Vagina (tissue), 2 donors: ENCODE measurements at regions not wholly inside any gene's neighbourhood (a gene's known extent, or its start where the extent isn't known, plus 50 kb on each side); places are given as distances from the start of the nearest gene placed in this dataset.

Experiments
- DNase-seq, 2 donors: peaks; one replicate each; pipeline ENCODE4 v3.0.0-alpha.2; 2017; ENCODE audit errors: extremely low spot score in 2 of 2
- H3K27ac ChIP-seq: fragments of 200-600 bp; sonication (generic); one replicate; pipeline ENCODE4 v1.5.1; 2019
- H3K27me3 ChIP-seq: fragments of 200-600 bp; sonication (generic); one replicate; pipeline ENCODE4 v1.5.1; 2019
- H3K36me3 ChIP-seq, 2 donors: fragments of 200-600 bp; sonication (generic); one replicate each; pipeline ENCODE4 v1.5.1; 2017 to 2019
- H3K4me1 ChIP-seq: fragments of 200-600 bp; sonication (generic); one replicate; pipeline ENCODE4 v1.5.1; 2019
- H3K4me3 ChIP-seq, 2 donors: fragments of 200-600 bp; sonication (generic); 1 replicate in 1 of 2; 2 replicates in 1 of 2; pipeline ENCODE4 v1.5.1; 2016 to 2019
- H3K9me3 ChIP-seq: fragments of 200-600 bp; sonication (generic); one replicate; pipeline ENCODE4 v1.5.1; 2019
- CTCF ChIP-seq, 3 experiments: fragments of 450-650 bp in 2 of 3; fragments of 200-600 bp in 1 of 3; sonication (generic) in 1 of 3; IDR thresholded peaks; one replicate each; pipeline ENCODE4 v1.5.1; 2017 to 2019; ENCODE audit warnings: antibody characterized with exemption in 3 of 3, mild to moderate bottlenecking in 2 of 3, moderate library complexity in 2 of 3
- POLR2A ChIP-seq, 2 donors: fragments of 450-650 bp; IDR thresholded peaks; one replicate each; pipeline ENCODE4 v1.6.1; 2017; ENCODE audit warnings: antibody characterized with exemption in 2 of 2, mild to moderate bottlenecking in 2 of 2, moderate library complexity in 2 of 2
- POLR2AphosphoS5 ChIP-seq, 2 donors: sonication (generic); formaldehyde crosslinking; IDR thresholded peaks; one replicate each; pipeline ENCODE4 v1.9.0; 2017; ENCODE audit warnings: antibody characterized with exemption in 2 of 2, mild to moderate bottlenecking in 2 of 2, low read depth in 1 of 2; ENCODE audit not compliant: insufficient read depth in 1 of 2
- intact Hi-C: fragments of 100-400 bp; cut with DNase I; formaldehyde crosslinking; loops from one replicate; pipeline ENCODE4 v1.15.1; 2023

- Histone ChIP-seq H3K27me3 (no peaks in the 10 kb centered on the region), H3K36me3 (no peaks in the 10 kb centered on the region), H3K27ac (no peak overlapping the region), H3K4me3 (no peak overlapping the region), H3K4me1 (no peaks in the 10 kb centered on the region), H3K9me3 (no peaks in the 10 kb centered on the region)
- TF ChIP-seq POLR2A (IDR thresholded peaks at IDR 0.05), result no peak
- no peak for TF ChIP-seq POLR2AphosphoS5 (IDR thresholded peaks at IDR 0.05; ENCODE audit: insufficient read depth in 1 of 2, low read depth in 1 of 2)
- TF ChIP-seq CTCF (IDR thresholded peaks at IDR 0.05), result no peak
- intact Hi-C loops, result no loop called here
- DNase-seq, result no peak
These were observed 170.1 kb upstream of the ADCY2 start for GRCh38 chr5:7225826-7226225.

DNA sequence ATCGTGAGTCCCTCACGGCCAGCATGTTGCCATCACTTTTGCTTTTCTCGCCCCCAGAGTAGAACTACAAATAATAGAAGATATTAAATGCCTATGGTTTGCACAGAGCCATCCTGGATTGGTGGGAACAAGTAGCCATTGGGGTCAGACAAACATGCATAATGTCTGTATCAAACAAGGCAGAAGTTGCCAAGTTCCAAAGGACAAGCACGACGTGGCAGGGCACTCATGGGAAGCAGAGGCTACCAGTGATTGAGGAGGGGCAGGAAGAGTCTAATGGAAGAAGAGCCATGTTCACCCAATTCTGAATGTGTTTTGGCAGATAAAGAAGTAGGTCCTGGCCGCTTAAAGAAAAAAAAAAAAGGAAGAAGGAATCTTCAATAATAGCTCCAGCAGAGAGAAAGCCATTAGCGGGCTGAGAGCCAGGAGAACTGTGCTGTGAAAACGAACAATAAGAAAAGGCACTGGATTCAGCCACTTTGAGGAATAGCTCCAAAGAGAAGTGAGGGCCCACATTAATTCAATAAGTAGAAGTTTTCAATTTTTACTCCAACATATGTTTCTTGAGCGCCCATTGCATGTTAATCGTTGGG, 153.7 kb upstream of the ADCY2 start:
- intact Hi-C loops, result no loop called here

DNA sequence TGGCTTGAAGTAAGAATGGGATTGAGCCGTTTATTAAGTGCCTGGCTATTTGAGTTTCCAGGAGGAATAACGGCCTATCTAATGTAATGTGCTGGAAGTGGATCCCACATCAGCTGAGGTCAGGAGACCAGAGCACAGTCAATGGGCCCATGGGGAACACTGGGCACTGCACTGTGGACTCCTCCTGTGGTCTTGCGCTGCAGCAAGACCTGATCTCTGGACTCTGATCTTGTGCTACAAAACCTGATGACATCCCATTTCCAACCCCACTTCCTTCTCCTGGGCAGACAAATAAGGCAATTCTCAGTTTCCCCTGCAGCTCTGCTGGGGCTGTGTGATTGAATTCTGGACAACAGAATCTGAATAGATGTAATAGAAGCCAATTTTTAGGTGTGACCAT, 151.7 kb upstream of the ADCY2 start:
- no peaks in the 10 kb centered on the region for H3K4me1 ChIP-seq
- no peaks in the 10 kb centered on the region for H3K27me3 ChIP-seq
- H3K36me3 ChIP-seq, result no peaks in the 10 kb centered on the region
- no peaks in the 10 kb centered on the region for H3K9me3 ChIP-seq
- TF ChIP-seq CTCF (IDR thresholded peaks at IDR 0.05), result no peak
- TF ChIP-seq POLR2AphosphoS5 (IDR thresholded peaks at IDR 0.05; ENCODE audit: insufficient read depth in 1 of 2, low read depth in 1 of 2), result no peak
- intact Hi-C loops, result no loop called here
- H3K27ac ChIP-seq, result no peak overlapping the region
- no peak for DNase-seq
- H3K4me3 ChIP-seq, result no peak overlapping the region

More for the DNA sequence above, 153.7 kb upstream of the ADCY2 start:
- H3K4me1 ChIP-seq, result no peaks in the 10 kb centered on the region
- H3K36me3 ChIP-seq, result no peaks in the 10 kb centered on the region
- TF ChIP-seq POLR2A (IDR thresholded peaks at IDR 0.05) (no peak), CTCF (IDR thresholded peaks at IDR 0.05) (no peak), POLR2AphosphoS5 (IDR thresholded peaks at IDR 0.05; ENCODE audit: insufficient read depth in 1 of 2, low read depth in 1 of 2) (no peak)
- H3K9me3 ChIP-seq, result no peaks in the 10 kb centered on the region
- H3K4me3 ChIP-seq, result no peak overlapping the region
- no peaks in the 10 kb centered on the region for H3K27me3 ChIP-seq
- no peak overlapping the region for H3K27ac ChIP-seq
- no peak for DNase-seq

DNA sequence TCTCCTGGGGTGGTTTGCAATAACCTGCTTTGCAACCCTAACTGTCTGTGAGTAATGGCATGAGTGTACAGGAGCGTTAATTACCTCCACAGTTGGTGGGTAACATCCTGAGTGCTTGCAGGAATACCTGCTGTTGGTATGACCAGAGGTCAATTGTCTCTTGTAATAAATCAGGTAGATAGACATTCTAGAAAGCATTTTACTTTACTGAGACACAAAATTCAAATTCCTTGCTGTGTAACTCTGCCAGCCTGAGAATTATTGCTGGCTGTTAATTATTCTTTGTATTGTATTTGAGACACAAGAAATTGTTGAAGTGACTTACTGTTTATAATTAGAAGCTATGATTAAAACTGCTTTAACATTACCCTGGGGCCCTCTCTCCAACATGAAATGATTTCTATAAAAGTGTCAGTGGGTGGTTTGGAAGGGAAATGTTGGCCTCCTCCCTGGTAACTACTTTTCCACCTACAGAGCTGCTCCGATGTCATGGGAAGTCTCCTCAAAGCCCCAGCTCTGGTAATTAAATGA, 150.8 kb upstream of the ADCY2 start:
- no peak overlapping the region for H3K27ac ChIP-seq
- H3K9me3 ChIP-seq, result no peaks in the 10 kb centered on the region
- H3K27me3 ChIP-seq, result no peaks in the 10 kb centered on the region
- no peaks in the 10 kb centered on the region for H3K36me3 ChIP-seq
- no peaks in the 10 kb centered on the region for H3K4me1 ChIP-seq
- intact Hi-C loops, result no loop called here
- DNase-seq, result no peak
- H3K4me3 ChIP-seq, result no peak overlapping the region
- TF ChIP-seq POLR2AphosphoS5 (IDR thresholded peaks at IDR 0.05; ENCODE audit: insufficient read depth in 1 of 2, low read depth in 1 of 2) (no peak), POLR2A (IDR thresholded peaks at IDR 0.05) (no peak), CTCF (IDR thresholded peaks at IDR 0.05) (no peak)

DNA sequence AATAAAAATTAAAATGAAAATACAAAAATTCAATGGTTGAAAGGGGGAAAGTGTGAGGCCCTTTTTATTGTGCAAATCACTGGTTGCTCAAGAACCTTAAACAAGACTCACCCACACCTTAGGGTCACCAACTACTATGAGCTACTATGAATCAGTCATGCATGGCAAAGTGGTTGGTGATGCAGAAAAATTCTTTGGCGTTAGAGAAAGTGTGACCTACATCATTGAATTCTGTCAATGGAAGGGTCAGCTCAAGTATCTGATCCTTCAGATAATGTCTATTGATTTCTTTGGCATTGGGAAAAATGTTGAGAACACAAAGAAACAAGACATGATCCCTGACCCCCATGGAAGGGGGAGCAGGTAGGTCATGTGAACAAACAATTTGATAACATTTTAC, 149.7 kb upstream of the ADCY2 start:
- Histone ChIP-seq H3K4me1 (no peaks in the 10 kb centered on the region), H3K4me3 (no peak overlapping the region), H3K27ac (no peak overlapping the region), H3K9me3 (no peaks in the 10 kb centered on the region), H3K27me3 (no peaks in the 10 kb centered on the region), H3K36me3 (no peaks in the 10 kb centered on the region)
- no peak for DNase-seq
- TF ChIP-seq CTCF (IDR thresholded peaks at IDR 0.05) (no peak), POLR2A (IDR thresholded peaks at IDR 0.05) (no peak)
- intact Hi-C loops, result no loop called here
